Keratinocyte (primary cell): ENCODE measurements at regions not wholly inside any gene's neighbourhood (a gene's known extent, or its start where the extent isn't known, plus 50 kb on each side); places are given as distances from the start of the nearest gene placed in this dataset.

Experiments used
- CTCF ChIP-seq, 3 experiments: IDR thresholded peaks in 1 of 3; conservative IDR thresholded peaks in 1 of 3; optimal IDR thresholded peaks in 1 of 3; 2 replicates in 2 of 3; 3 replicates in 1 of 3; pipeline versions ENCODE3 to v1.5.1; 2011; ENCODE audit warnings: low read length in 3 of 3, mild to moderate bottlenecking in 3 of 3, moderate library complexity in 2 of 3, control low read depth in 1 of 3, inconsistent platforms in 1 of 3; ENCODE audit not compliant: insufficient read depth in 2 of 3; ENCODE audit errors: extremely low read depth in 1 of 3
- EZH2 ChIP-seq: IDR thresholded peaks from one replicate; pipeline ENCODE4 v1.6.1; 2012; ENCODE audit warnings: inconsistent platforms, mild to moderate bottlenecking, low read length, moderate library complexity

DNA sequence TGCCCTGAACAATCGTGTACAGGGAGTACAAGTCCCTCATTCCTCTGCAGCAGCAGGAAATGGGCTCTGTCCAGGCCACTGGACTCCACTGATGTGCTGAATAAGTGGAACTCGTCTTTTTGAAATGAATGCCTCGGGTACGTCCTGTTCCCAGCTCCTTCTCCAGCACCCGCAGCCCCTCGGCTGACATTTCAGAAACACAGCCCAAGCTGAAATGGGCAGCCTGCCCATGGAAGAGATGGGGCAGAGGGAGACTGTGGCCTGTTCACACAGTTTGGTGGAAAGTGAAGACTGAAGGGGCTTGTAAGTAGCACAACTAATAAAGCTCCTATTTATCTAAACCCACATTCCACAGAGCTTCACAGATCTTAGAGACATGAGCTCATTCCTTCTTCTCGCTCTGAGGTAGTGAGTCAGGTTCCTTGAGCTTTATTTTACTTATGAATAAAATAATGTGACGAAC lies 498.6 kb downstream of the TXNL1 start:
- TF ChIP-seq CTCF (optimal IDR thresholded peaks at IDR 0.05 in 1 of 3, IDR thresholded peaks at IDR 0.05 in 1 of 3, conservative IDR thresholded peaks at IDR 0.05 in 1 of 3; ENCODE audit: extremely low read depth in 1 of 3, insufficient read depth in 2 of 3, low read length in 3 of 3) (no peak), EZH2 (no peak)
